H1 (cell line): ENCODE measurements at regions not wholly inside any gene's neighbourhood (a gene's known extent, or its start where the extent isn't known, plus 50 kb on each side); places are given as distances from the start of the nearest gene placed in this dataset.
A peak's percentile ranks its signal among the peaks of the same experiment; 100 is the strongest.

Experiments
- CTCF ChIA-PET: fragments of 300-600 bp; sonication (Branson Sonifier 250); formaldehyde crosslinking; loops from one replicate; lab custom pipeline; 2021; ENCODE audit not compliant: partially characterized antibody; lab: Charles Lee
- POLR2A ChIA-PET: fragments of 300-600 bp; sonication (Branson Sonifier 250); formaldehyde crosslinking; loops from one replicate; lab custom pipeline; 2021; ENCODE audit warnings: inconsistent platforms; ENCODE audit not compliant: partially characterized antibody; lab: Charles Lee
- DNase-seq, 2 experiments: peaks; one replicate each; pipeline versions ENCODE4 v3.0.0 to v3.0.0-alpha.2; 2010 to 2022; ENCODE audit warnings: low spot score in 2 of 2, low read depth in 1 of 2, mixed read lengths in 1 of 2
- FAIRE-seq: peaks from 2 replicates; lab custom pipeline; 2011; peaks lifted over from hg19 to GRCh38; lab: Jason Lieb, UNC
- H2AFZ ChIP-seq: 2 replicates; pipeline ENCODE4 v1.8.1; 2012; ENCODE audit warnings: low read length, inconsistent platforms
- H2AK5ac ChIP-seq: 2 replicates; pipeline ENCODE4 v1.6.1; 2013; ENCODE audit warnings: low read depth, low read length
- H2BK120ac ChIP-seq: replicated peaks from 2 replicates; pipeline ENCODE3; 2013; ENCODE audit warnings: low read depth, low read length, inconsistent platforms
- H2BK12ac ChIP-seq: 2 replicates; pipeline ENCODE4 v1.6.1; 2013; ENCODE audit warnings: low read depth, low read length
- H2BK15ac ChIP-seq: 2 replicates; pipeline ENCODE4 v1.6.1; 2013; ENCODE audit warnings: low read length
- H2BK20ac ChIP-seq: 2 replicates; pipeline ENCODE4 v1.6.1; 2013; ENCODE audit warnings: low read length
- H2BK5ac ChIP-seq: 2 replicates; pipeline ENCODE4 v1.6.1; 2013; ENCODE audit warnings: low read depth, low read length
- H3K14ac ChIP-seq: 2 replicates; pipeline ENCODE4 v1.6.1; 2013; ENCODE audit warnings: inconsistent platforms; ENCODE audit not compliant: insufficient read length
- H3K18ac ChIP-seq: 2 replicates; pipeline ENCODE4 v1.6.1; 2013; ENCODE audit warnings: low read length; ENCODE audit errors: extremely low read depth
- H3K23ac ChIP-seq: 2 replicates; pipeline ENCODE4 v1.6.1; 2013; ENCODE audit warnings: inconsistent platforms; ENCODE audit not compliant: insufficient read length
- H3K23me2 ChIP-seq: 2 replicates; pipeline ENCODE4 v1.6.1; 2013; ENCODE audit warnings: low read depth, low read length
- H3K27ac ChIP-seq: 2 replicates; pipeline ENCODE4 v1.6.1; 2011; ENCODE audit warnings: low read depth, low read length, inconsistent platforms
- H3K27me3 ChIP-seq, 4 experiments: replicated peaks in 1 of 4; 1 replicate in 1 of 4; 2 replicates in 3 of 4; pipeline versions ENCODE4 v1.6.1 to v1.8.1; 2011 to 2013; ENCODE audit warnings: low read length in 3 of 4, mild to moderate bottlenecking in 3 of 4, inconsistent platforms in 2 of 4, mixed read lengths in 2 of 4, moderate library complexity in 1 of 4; ENCODE audit not compliant: control insufficient read depth in 3 of 4, insufficient read depth in 3 of 4; ENCODE audit errors: extremely low read depth in 1 of 4
- H3K36me3 ChIP-seq, 4 experiments: 2 replicates each; pipeline versions ENCODE4 v1.6.1 to v1.8.1; 2011 to 2013; ENCODE audit warnings: mild to moderate bottlenecking in 4 of 4, low read length in 3 of 4, moderate library complexity in 2 of 4, control low read depth in 1 of 4, inconsistent platforms in 1 of 4; ENCODE audit not compliant: insufficient read depth in 4 of 4, control insufficient read depth in 2 of 4
- H3K4ac ChIP-seq: replicated peaks from 2 replicates; pipeline ENCODE3; 2013; ENCODE audit warnings: low read length, low read depth, mixed read lengths, inconsistent platforms; ENCODE audit not compliant: insufficient read length
- H3K4me1 ChIP-seq, 4 experiments: replicated peaks in 1 of 4; 1 replicate in 1 of 4; 2 replicates in 3 of 4; pipeline versions ENCODE4 v1.6.1 to v1.8.1; 2011 to 2013; ENCODE audit warnings: low read length in 3 of 4, inconsistent platforms in 2 of 4, mixed read lengths in 1 of 4; ENCODE audit not compliant: insufficient read depth in 4 of 4, control insufficient read depth in 3 of 4
- H3K4me2 ChIP-seq, 2 experiments: 2 replicates each; pipeline versions ENCODE4 v1.6.1 to v1.8.1; 2011 to 2013; ENCODE audit warnings: low read depth in 2 of 2, low read length in 2 of 2, control low read depth in 1 of 2, inconsistent platforms in 1 of 2, mild to moderate bottlenecking in 1 of 2; ENCODE audit not compliant: insufficient read depth in 1 of 2
- H3K4me3 ChIP-seq, 4 experiments: fragments of 200-600, 300-600 bp in 1 of 4; sonication (generic), shearing (Covaris generic), sonication (Bioruptor Twin) in 1 of 4; 2 replicates each; pipeline versions ENCODE4 v1.5.1 to v1.8.1; 2011 to 2016; ENCODE audit warnings: low read length in 4 of 4, low read depth in 3 of 4, control low read depth in 2 of 4, inconsistent platforms in 2 of 4, mild to moderate bottlenecking in 2 of 4, mixed read lengths in 1 of 4, moderate library complexity in 1 of 4; ENCODE audit not compliant: insufficient read depth in 2 of 4; ENCODE audit errors: extremely low read depth in 1 of 4
- H3K56ac ChIP-seq: replicated peaks from 2 replicates; pipeline ENCODE3; 2013; ENCODE audit warnings: low read depth, mild to moderate bottlenecking, mixed read lengths, low read length, inconsistent platforms; ENCODE audit not compliant: insufficient read length
- H3K79me1 ChIP-seq: 2 replicates; pipeline ENCODE4 v1.6.1; 2013; ENCODE audit warnings: low read depth, low read length, control low read depth
- H3K79me2 ChIP-seq, 2 experiments: 2 replicates each; pipeline versions ENCODE4 v1.6.1 to v1.8.1; 2012 to 2013; ENCODE audit warnings: low read length in 2 of 2, mild to moderate bottlenecking in 2 of 2, inconsistent platforms in 1 of 2; ENCODE audit not compliant: insufficient read depth in 2 of 2, control insufficient read depth in 1 of 2
- H3K9ac ChIP-seq, 4 experiments: replicated peaks in 1 of 4; 1 replicate in 1 of 4; 2 replicates in 3 of 4; pipeline versions ENCODE4 v1.6.1 to v1.8.1; 2011 to 2013; ENCODE audit warnings: low read depth in 3 of 4, low read length in 3 of 4, control low read depth in 2 of 4, mild to moderate bottlenecking in 2 of 4, moderate library complexity in 2 of 4, inconsistent platforms in 1 of 4; ENCODE audit errors: extremely low read depth in 1 of 4
- H3K9me3 ChIP-seq, 2 experiments: 2 replicates each; pipeline versions ENCODE4 v1.6.1 to v1.8.1; 2012 to 2013; ENCODE audit warnings: mild to moderate bottlenecking in 2 of 2, moderate library complexity in 2 of 2, control low read depth in 1 of 2, inconsistent platforms in 1 of 2, low read depth in 1 of 2, low read length in 1 of 2, mixed read lengths in 1 of 2; ENCODE audit not compliant: insufficient read depth in 2 of 2
- H4K20me1 ChIP-seq, 2 experiments: replicated peaks in 1 of 2; 2 replicates each; pipeline versions ENCODE3 to v1.8.1; 2011 to 2013; ENCODE audit warnings: inconsistent platforms in 2 of 2, low read length in 2 of 2, mild to moderate bottlenecking in 1 of 2; ENCODE audit not compliant: insufficient read depth in 2 of 2, control insufficient read depth in 1 of 2
- H4K5ac ChIP-seq: 2 replicates; pipeline ENCODE4 v1.6.1; 2013; ENCODE audit warnings: low read length, low read depth, mixed read lengths, inconsistent platforms; ENCODE audit not compliant: insufficient read length
- H4K8ac ChIP-seq: 2 replicates; pipeline ENCODE4 v1.8.0; 2013; ENCODE audit warnings: mild to moderate bottlenecking, moderate library complexity, low read length, inconsistent platforms; ENCODE audit not compliant: insufficient read depth; ENCODE audit errors: extremely low read depth
- H4K91ac ChIP-seq: replicated peaks from 2 replicates; pipeline ENCODE3; 2013; ENCODE audit warnings: low read length, mixed read lengths, inconsistent platforms; ENCODE audit not compliant: insufficient read length
- EZH2 ChIP-seq: fragments of 200-600 bp; sonication (generic); IDR thresholded peaks from 2 replicates; pipeline ENCODE4 v1.7.1; 2012; ENCODE audit warnings: low read depth, mild to moderate bottlenecking, moderate library complexity, low read length, inconsistent platforms; ENCODE audit not compliant: severe bottlenecking
- KDM1A ChIP-seq: fragments of 200-600, 300-600 bp; sonication (generic); IDR thresholded peaks from 2 replicates; pipeline ENCODE4 v1.7.1; 2016; ENCODE audit warnings: mild to moderate bottlenecking, low read length, borderline replicate concordance
- PHF8 ChIP-seq: fragments of 200-600 bp; sonication (generic); conservative IDR thresholded peaks from 2 replicates; pipeline ENCODE4 v1.7.1; 2012; ENCODE audit warnings: low read depth, mild to moderate bottlenecking, inconsistent platforms, low read length, moderate library complexity
- POLR2AphosphoS5 ChIP-seq: IDR thresholded peaks from 2 replicates; pipeline ENCODE4 v1.6.1; 2011; ENCODE audit warnings: low read depth, low read length
- SAP30 ChIP-seq: fragments of 300-600 bp; sonication (generic); IDR thresholded peaks from 2 replicates; pipeline ENCODE4 v1.7.1; 2012; ENCODE audit warnings: low read length, moderate library complexity, mild to moderate bottlenecking, inconsistent platforms; ENCODE audit not compliant: insufficient read depth, insufficient replicate concordance
- SUZ12 ChIP-seq: fragments of 200-600 bp; sonication (generic); IDR thresholded peaks from 2 replicates; pipeline ENCODE4 v1.6.1; 2012; ENCODE audit warnings: mild to moderate bottlenecking, inconsistent platforms, low read length, moderate library complexity, mixed read lengths
- YY1 ChIP-seq: IDR thresholded peaks from 2 replicates; pipeline ENCODE4 v1.6.1; 2011; ENCODE audit warnings: low read depth, mild to moderate bottlenecking, low read length
- ZNF274 ChIP-seq: IDR thresholded peaks from 2 replicates; pipeline ENCODE4 v1.7.0; 2012; ENCODE audit warnings: low read length, borderline replicate concordance; ENCODE audit errors: extremely low read depth
- WGBS, 2 experiments: shearing (Covaris generic) in 1 of 2; methylation state at CpG; one replicate each; pipeline versions ENCODE4 v1.1.6 to v1.1.7; 2013 to 2015; ENCODE audit warnings: low lambda C conversion rate in 2 of 2, mixed read lengths in 2 of 2, inconsistent platforms in 1 of 2, low coverage in 1 of 2, missing lambda C conversion rate in 1 of 2; ENCODE audit not compliant: insufficient replicate concordance in 2 of 2, insufficient coverage in 1 of 2, insufficient read length in 1 of 2; ENCODE audit errors: extremely low coverage in 1 of 2, missing lambda C conversion rate in 1 of 2; 5-methylcytosine and 5-hydroxymethylcytosine counted together

GRCh38 chr4:100836929-100837328 is 319.1 kb upstream of the EMCN start:
- H3K36me3 ChIP-seq, result no peaks in the 10 kb centered on the region
- 0 out of 2 replicates have a peak, but pooled peaks cover 3% of the 10 kb centered on the region for H3K23me2 ChIP-seq
- H3K23ac ChIP-seq, result no peak overlapping the region
- no peak overlapping the region for H3K4me2 ChIP-seq
- no peak overlapping the region for H3K18ac ChIP-seq
- H3K56ac ChIP-seq, result no peak overlapping the region
- H3K4me3 ChIP-seq, result no peak overlapping the region
- H2BK5ac ChIP-seq, result no peak overlapping the region
- no peak overlapping the region for H2AK5ac ChIP-seq
- no peak overlapping the region for H3K4ac ChIP-seq
- H3K14ac ChIP-seq, result no peak overlapping the region
- no peak overlapping the region for H2BK120ac ChIP-seq
- no peak overlapping the region for H2BK20ac ChIP-seq
- H3K79me2 ChIP-seq, result no peaks in the 10 kb centered on the region
- H2BK15ac ChIP-seq, result no peak overlapping the region
- FAIRE-seq, result no peak
- H4K5ac ChIP-seq, result no peak overlapping the region
- no peaks in the 10 kb centered on the region for H3K79me1 ChIP-seq
- peaks cover 0 to 8% (median 3%) of the 10 kb centered on the region in 4 experiments; a peak in 2 of 7 replicates for H3K4me1 ChIP-seq
- no peak overlapping the region for H2BK12ac ChIP-seq
- no peaks in the 10 kb centered on the region for H4K20me1 ChIP-seq
- no peak overlapping the region for H4K8ac ChIP-seq
- H3K27ac ChIP-seq, result no peak overlapping the region
- no peak overlapping the region for H3K9ac ChIP-seq
- no peaks in the 10 kb centered on the region for H3K27me3 ChIP-seq
- CTCF ChIA-PET, result no interaction called here
- 87% methylated on average over 1 of the region's 1 CpG; no CpG with 5 or more reads in 1 of the 2 experiments for WGBS, 2 experiments
- DNase-seq, result no peak
- no peak overlapping the region for H4K91ac ChIP-seq
- H2AFZ ChIP-seq, result 0 out of 2 replicates have a peak overlapping the region, but pooled peaks have one; percentile 11
- POLR2A ChIA-PET, result no interaction called here
- no peaks in the 10 kb centered on the region for H3K9me3 ChIP-seq
- no peak for TF ChIP-seq YY1
- TF ChIP-seq EZH2, result no peak
- no peak for TF ChIP-seq POLR2AphosphoS5
- no peak for TF ChIP-seq SUZ12
- TF ChIP-seq PHF8, result no peak
- TF ChIP-seq KDM1A, result no peak
- no peak for TF ChIP-seq SAP30
- no peak for TF ChIP-seq ZNF274
